Rectal smooth muscle tissue (tissue), 1 donor: ENCODE measurements at regions not wholly inside any gene's neighbourhood (a gene's known extent, or its start where the extent isn't known, plus 50 kb on each side); places are given as distances from the start of the nearest gene placed in this dataset.
"Not testable (repeated sequence)": the region's sequence is repeated elsewhere in the genome, so short reads cannot be mapped to it uniquely, and the experiment has no call there.

Source experiments
- H3K27ac ChIP-seq: one replicate; pipeline ENCODE4 v1.7.0; 2013; ENCODE audit warnings: low read depth, low read length, inconsistent platforms
- H3K27me3 ChIP-seq: one replicate; pipeline ENCODE4 v1.7.0; 2013; ENCODE audit warnings: low read length; ENCODE audit not compliant: control insufficient read depth, insufficient read depth
- H3K36me3 ChIP-seq: one replicate; pipeline ENCODE4 v1.7.0; 2013; ENCODE audit warnings: low read length; ENCODE audit not compliant: control insufficient read depth, insufficient read depth
- H3K4me1 ChIP-seq: one replicate; pipeline ENCODE4 v1.7.0; 2013; ENCODE audit warnings: low read length; ENCODE audit not compliant: control insufficient read depth, insufficient read depth
- H3K4me3 ChIP-seq: one replicate; pipeline ENCODE4 v1.7.0; 2013; ENCODE audit warnings: low read length
- H3K9ac ChIP-seq: one replicate; pipeline ENCODE4 v1.7.0; 2013; ENCODE audit warnings: low read length

DNA sequence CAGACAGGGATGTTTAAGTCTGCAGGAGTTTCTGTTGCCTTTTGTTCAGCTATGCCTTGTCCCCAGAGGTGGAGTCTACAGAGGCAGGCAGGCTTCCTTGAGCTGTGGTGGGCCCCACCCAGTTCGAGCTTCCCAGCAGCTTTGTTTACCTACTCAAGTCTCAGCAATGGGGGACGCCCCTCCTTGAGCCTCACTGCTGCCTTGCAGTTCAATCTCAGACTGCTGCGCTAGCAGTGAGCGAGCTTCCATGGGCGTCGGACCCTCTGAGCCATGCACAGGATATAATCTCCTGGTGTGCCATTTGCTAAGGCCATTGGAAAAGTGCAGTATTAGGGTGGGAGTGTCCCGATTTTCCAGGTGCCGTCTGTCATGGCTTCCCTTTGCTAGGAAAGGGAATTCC is 760.3 kb downstream of the SLC4A3 start:
- not testable (repeated sequence) for H3K36me3 ChIP-seq, H3K9ac ChIP-seq, H3K4me1 ChIP-seq, H3K27me3 ChIP-seq, H3K4me3 ChIP-seq, H3K27ac ChIP-seq

- Histone ChIP-seq H3K4me3 (no peak overlapping the region), H3K27me3 (no peaks in the 10 kb centered on the region), H3K4me1 (no peaks in the 10 kb centered on the region), H3K9ac (no peak overlapping the region), H3K27ac (no peak overlapping the region), H3K36me3 (no peaks in the 10 kb centered on the region)
These were observed 766.3 kb downstream of the SLC4A3 start for GRCh38 chr2:220393711-220394110.

DNA sequence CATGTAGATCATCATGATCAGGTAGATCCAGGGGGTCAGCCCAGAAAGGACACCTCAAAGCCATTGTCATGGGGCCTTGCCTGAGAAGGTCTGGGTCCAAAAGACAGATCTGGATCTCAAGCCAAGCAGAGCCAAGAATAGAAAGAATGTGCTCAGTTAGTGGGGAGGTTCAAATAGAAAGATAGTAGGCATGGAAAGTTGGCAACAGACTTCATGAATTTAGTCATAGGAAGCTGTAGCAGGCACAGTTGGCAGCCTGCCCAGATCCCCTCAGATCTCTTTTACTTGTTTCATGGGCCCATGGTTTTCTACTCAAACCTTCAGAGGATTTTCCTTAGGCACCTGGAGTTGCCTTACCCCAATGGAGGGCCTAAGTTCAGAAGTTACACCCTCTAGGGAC is 767.0 kb downstream of the SLC4A3 start:
- Histone ChIP-seq H3K36me3 (no peaks in the 10 kb centered on the region), H3K4me1 (no peaks in the 10 kb centered on the region), H3K27ac (no peak overlapping the region), H3K27me3 (no peaks in the 10 kb centered on the region), H3K4me3 (no peak overlapping the region), H3K9ac (no peak overlapping the region)

- Histone ChIP-seq H3K4me3 (no peak overlapping the region), H3K9ac (no peak overlapping the region), H3K4me1 (no peaks in the 10 kb centered on the region), H3K27me3 (no peaks in the 10 kb centered on the region), H3K27ac (no peak overlapping the region), H3K36me3 (no peaks in the 10 kb centered on the region)
These were observed 768.9 kb downstream of the SLC4A3 start for GRCh38 chr2:220396287-220396686.

DNA sequence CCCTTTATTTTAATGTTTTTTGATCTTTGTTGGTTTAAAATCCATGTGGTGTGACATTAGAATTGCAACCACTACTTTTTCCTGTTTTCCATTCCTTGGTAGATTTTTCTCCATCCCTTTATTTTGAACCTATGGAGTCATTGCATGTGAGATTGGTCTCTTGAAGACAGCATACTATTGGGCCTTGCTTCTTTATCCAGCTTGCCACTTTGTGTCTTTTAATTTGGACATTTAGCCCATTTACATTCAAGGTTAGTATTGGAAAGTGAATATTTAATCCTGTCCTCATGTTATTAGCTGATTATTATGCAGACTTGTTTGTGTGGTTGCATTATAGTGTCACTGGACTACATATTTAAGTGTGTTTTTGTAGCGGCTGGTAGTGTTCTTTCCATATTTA is 782.9 kb downstream of the SLC4A3 start:
- Histone ChIP-seq H3K27ac (no peak overlapping the region), H3K4me3 (no peak overlapping the region), H3K27me3 (no peaks in the 10 kb centered on the region), H3K4me1 (no peaks in the 10 kb centered on the region), H3K36me3 (no peaks in the 10 kb centered on the region), H3K9ac (no peak overlapping the region)

DNA sequence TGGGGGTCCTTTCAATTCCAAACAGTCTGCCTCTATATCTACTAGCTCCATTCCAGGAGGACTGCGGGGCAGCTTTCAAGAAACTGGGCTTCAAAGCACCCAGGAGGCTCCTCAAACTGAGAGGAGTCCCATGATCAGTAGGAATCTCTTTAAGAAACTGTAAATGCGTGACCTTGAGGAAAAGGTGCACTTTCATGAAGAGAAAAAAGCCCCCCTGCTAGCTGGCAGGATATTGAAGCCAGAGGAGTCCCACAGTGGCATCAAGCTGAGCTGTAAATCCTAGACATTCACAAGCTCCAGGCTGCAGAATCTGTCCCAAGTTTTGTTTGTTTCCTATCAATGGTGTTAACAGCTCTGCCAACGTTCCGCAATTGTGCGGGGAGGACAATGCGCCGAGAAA is 790.1 kb downstream of the SLC4A3 start:
- Histone ChIP-seq H3K9ac (no peak overlapping the region), H3K4me3 (no peak overlapping the region), H3K27ac (no peak overlapping the region), H3K36me3 (no peaks in the 10 kb centered on the region), H3K4me1 (no peaks in the 10 kb centered on the region), H3K27me3 (no peaks in the 10 kb centered on the region)

DNA sequence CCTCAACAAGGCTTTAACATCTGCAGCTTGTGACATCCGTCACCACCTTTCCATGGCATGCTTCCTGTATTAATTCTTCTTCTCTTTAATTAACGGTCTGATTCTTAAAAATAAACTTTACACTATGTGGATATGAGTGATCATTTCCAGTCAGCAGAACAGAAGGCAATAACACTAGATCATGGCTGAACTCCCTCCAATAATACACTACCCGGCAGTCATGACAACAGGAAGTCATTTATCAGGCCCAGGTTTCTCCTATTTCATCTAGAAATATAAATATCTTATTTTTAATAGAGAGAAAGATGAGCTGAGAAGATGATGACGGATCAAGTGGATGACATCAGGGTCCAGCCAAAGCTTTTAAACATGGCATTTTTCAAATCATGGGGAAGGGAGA is 792.2 kb downstream of the SLC4A3 start:
- H3K36me3 ChIP-seq = no peaks in the 10 kb centered on the region
- no peak overlapping the region for H3K4me3 ChIP-seq
- H3K9ac ChIP-seq = no peak overlapping the region
- no peak overlapping the region for H3K27ac ChIP-seq
- no peaks in the 10 kb centered on the region for H3K4me1 ChIP-seq
- H3K27me3 ChIP-seq = no peaks in the 10 kb centered on the region

- Histone ChIP-seq H3K4me1 (no peaks in the 10 kb centered on the region), H3K4me3 (no peak overlapping the region)
These were observed 793.4 kb downstream of the SLC4A3 start for GRCh38 chr2:220420820-220421219.

GRCh38 chr2:220422676-220423075 is 795.2 kb downstream of the SLC4A3 start:
- Histone ChIP-seq H3K36me3 (no peaks in the 10 kb centered on the region), H3K4me3 (no peak overlapping the region), H3K4me1 (no peaks in the 10 kb centered on the region), H3K27ac (no peak overlapping the region), H3K9ac (no peak overlapping the region), H3K27me3 (no peaks in the 10 kb centered on the region)

More at GRCh38 chr2:220420820-220421219, 793.4 kb downstream of the SLC4A3 start:
- H3K27me3 ChIP-seq = no peaks in the 10 kb centered on the region
- H3K9ac ChIP-seq = no peak overlapping the region
- H3K27ac ChIP-seq = no peak overlapping the region
- no peaks in the 10 kb centered on the region for H3K36me3 ChIP-seq

DNA sequence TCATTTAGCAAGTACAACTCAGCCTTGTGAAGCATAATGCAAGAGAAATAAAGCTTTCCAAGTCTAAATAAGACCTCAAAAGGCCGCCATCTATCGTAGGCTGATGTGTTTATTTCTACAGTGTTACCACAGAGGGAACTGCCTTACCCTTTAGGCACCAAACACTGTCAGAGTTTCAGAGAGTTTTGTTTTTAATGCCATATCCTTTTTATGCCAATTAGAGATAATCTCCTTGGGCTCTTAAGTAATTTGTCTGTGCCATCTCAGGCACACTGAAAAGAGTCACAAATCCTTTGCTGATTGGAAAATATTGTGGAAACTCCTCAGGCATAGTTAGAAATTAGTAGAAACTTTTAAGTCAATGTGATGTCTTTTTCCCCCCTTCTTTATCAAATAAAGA is 797.1 kb downstream of the SLC4A3 start:
- no peaks in the 10 kb centered on the region for H3K36me3 ChIP-seq
- H3K4me3 ChIP-seq = no peak overlapping the region
- no peak overlapping the region for H3K27ac ChIP-seq
- no peaks in the 10 kb centered on the region for H3K27me3 ChIP-seq
- H3K9ac ChIP-seq = no peak overlapping the region
- H3K4me1 ChIP-seq = no peaks in the 10 kb centered on the region

DNA sequence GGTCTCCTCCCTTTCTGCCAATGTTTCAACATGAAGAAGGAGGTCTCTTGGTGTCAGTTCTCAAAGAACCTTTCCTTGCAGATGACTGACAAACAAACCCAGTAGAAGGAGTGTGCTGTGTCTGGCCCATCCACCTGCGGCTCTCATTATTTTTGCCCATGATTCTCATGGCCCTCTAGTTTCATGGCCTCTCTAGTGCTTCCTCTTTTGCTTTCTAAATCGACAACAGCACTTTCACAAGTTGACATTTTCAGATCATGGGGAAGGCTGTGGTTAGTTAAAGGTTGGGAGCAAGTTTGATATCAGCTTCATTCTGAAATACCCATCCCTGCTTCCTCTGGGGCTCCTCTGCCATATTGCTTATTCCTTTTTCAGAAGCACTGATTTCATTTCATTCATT is 805.2 kb downstream of the SLC4A3 start:
- Histone ChIP-seq H3K9ac (no peak overlapping the region), H3K27ac (no peak overlapping the region), H3K36me3 (no peaks in the 10 kb centered on the region), H3K4me3 (no peak overlapping the region), H3K4me1 (no peaks in the 10 kb centered on the region), H3K27me3 (no peaks in the 10 kb centered on the region)

GRCh38 chr2:220433131-220433530 is 805.7 kb downstream of the SLC4A3 start:
- H3K4me1 ChIP-seq = no peaks in the 10 kb centered on the region
- H3K27ac ChIP-seq = no peak overlapping the region
- H3K27me3 ChIP-seq = no peaks in the 10 kb centered on the region
- H3K9ac ChIP-seq = no peak overlapping the region
- H3K36me3 ChIP-seq = no peaks in the 10 kb centered on the region
- H3K4me3 ChIP-seq = no peak overlapping the region

GRCh38 chr2:220434385-220434784 is 807.0 kb downstream of the SLC4A3 start:
- Histone ChIP-seq H3K4me1 (no peaks in the 10 kb centered on the region), H3K27ac (no peak overlapping the region), H3K4me3 (no peak overlapping the region), H3K9ac (no peak overlapping the region), H3K27me3 (no peaks in the 10 kb centered on the region), H3K36me3 (no peaks in the 10 kb centered on the region)

GRCh38 chr2:220437938-220438337 is 810.5 kb downstream of the SLC4A3 start:
- Histone ChIP-seq H3K4me1 (no peaks in the 10 kb centered on the region), H3K36me3 (no peaks in the 10 kb centered on the region), H3K27ac (no peak overlapping the region), H3K4me3 (no peak overlapping the region), H3K27me3 (no peaks in the 10 kb centered on the region), H3K9ac (no peak overlapping the region)
